ENCODE measurements at regions not wholly inside any gene's neighbourhood (a gene's known extent, or its start where the extent isn't known, plus 50 kb on each side); places are given as distances from the start of the nearest gene placed in this dataset.
A peak's percentile ranks its signal among the peaks of the same experiment; 100 is the strongest.

DNA sequence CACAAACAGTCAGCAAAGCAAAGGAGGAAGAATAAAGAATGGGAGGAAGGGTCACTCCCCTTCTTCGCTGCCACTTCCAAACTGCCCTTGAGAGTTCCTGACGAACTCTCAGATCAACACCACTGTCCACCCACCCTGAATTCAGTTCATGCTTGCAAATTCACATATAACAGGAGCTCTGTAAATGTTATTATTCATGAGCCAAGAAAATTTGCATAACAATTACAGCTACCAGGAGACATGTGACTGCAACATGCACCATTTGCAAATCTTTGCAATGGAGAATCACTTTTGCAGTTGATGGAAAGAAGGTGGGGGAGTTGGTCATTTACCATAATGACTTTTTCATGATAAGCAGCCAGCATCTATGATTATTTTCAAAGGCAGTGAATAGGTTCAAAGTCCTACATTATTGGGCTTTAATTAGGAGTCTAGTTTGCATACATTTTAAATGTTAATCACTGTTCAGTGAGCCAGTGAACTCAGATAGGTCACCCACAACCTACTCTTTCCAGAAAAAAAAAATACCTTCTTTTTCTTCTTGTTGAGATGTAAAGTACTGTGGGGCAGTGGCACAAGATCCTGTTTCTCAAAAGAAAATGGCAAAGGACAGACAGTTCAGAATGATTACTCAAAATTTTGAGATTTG is 149.7 kb downstream of the CAAP1 start:
- no peak for DNase-seq (ENCODE audit: low read depth in 2 of 2)

- DNase-seq (ENCODE audit: low read depth in 2 of 2) = no peak
Observed at GRCh38 chr9:26735160-26735559, 157.4 kb downstream of the CAAP1 start.

GRCh38 chr9:26729187-26729586 is 163.4 kb downstream of the CAAP1 start:
- no peak for DNase-seq (ENCODE audit: low read depth in 2 of 2)

DNA sequence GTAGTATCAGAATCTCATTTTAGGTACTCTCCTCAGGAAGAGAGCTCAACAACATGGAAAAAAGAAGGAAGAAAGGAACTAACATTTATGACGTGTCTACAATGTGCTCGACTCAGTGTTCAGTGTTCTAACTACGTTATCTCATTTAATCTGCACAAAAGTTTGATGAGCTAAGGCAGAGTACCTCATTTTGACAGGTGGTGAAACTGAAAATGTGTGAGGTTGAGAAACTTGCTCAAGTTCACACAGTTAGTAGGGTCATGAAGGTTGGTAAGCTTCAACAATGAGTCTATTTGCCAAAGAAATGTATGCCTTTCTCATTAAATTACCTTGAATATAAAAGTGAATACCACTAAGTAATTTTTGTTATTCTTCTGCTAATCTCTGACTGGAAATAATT is 165.1 kb downstream of the CAAP1 start:
- DNase-seq (ENCODE audit: low read depth in 2 of 2) = peak in 1 of 2 donors; percentile 2

DNA sequence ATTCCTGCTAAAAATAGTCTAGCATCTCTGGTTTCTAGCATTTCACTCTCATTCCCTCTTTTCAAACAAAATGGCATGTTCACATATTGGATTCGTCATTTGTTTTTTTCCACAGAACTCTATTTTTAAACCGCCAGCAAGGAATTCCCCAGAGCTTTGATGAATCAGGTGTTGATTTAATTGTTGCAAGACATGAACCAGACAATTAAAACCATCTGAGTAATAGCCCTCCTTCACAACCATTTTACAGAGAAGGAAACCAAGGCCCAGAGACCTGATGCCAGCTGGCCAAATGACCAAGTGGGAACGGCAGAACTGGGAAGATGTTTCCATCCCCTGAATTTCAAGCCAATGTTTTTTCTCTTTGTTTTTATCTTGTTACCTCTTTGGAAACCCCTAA is 167.0 kb downstream of the CAAP1 start:
- DNase-seq (ENCODE audit: low read depth in 2 of 2) = peak in 1 of 2 donors; percentile 30

- DNase-seq (ENCODE audit: low read depth in 2 of 2) = peak in 1 of 2 donors; percentile 5
Observed at GRCh38 chr9:26723486-26723885, 169.1 kb downstream of the CAAP1 start.

GRCh38 chr9:26722755-26723154 is 169.8 kb downstream of the CAAP1 start:
- no peak for DNase-seq (ENCODE audit: low read depth in 2 of 2)

DNA sequence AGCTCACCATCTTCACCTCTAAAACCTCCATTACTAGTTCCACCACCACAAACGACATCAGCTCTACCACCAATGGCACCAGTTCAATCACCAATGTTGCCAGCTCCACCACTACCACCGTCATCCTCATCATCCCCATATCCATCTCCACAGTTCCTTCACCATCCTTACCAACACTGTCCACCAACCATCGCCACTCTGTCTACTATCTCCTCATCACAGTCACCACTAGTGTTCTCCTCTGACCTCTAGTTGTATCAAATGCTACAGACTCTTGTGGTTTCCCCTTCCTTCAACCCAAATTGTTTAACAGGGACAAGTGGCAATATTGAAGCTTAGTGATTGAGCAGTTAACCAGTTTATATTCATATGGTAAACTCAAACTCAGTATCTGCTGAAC is 182.6 kb downstream of the CAAP1 start:
- no peak for DNase-seq (ENCODE audit: low read depth in 2 of 2)

- DNase-seq (ENCODE audit: low read depth in 2 of 2) = peak in 1 of 2 donors; percentile 5
Observed at GRCh38 chr9:26706223-26706622, 186.4 kb downstream of the CAAP1 start.

DNA sequence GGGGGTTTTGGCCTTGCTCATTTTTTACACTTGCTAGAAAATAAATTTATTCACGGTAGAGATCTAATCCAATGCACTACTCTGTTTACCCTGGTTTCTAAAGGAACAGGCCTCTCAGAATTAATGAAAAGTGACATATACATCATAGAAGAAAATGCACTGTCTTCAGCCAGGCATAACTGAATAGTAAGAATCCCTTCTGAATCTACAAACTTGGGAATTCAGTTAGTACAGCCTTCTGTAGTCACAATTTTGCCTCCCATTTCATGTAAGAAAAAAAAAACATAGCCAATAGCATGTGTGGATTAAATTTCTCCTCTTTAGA is 197.3 kb downstream of the CAAP1 start:
- DNase-seq (ENCODE audit: low read depth in 2 of 2) = no peak

- no peak for DNase-seq (ENCODE audit: low read depth in 2 of 2)
Observed at GRCh38 chr9:26694381-26695297, 198.0 kb downstream of the CAAP1 start.

DNA sequence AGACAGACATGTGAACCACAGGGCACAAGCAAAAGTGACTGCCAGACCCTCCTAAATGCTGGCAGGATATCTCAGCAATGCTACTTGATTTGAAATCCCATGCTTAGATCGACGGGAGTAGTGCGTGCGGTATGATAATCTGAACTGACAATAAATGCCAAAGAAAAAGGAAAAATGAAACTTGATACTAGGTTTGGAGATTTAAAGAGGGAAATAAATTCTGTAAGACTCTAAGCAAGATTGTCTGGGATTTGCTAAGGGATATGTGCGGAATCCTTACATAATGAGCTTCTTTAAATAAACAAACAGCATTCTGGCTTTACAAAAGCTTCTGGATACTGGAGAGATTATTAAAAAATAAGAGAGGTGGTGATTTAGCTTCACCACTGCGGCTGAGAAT is 203.6 kb downstream of the CAAP1 start:
- no peak for DNase-seq (ENCODE audit: low read depth in 2 of 2)

DNA sequence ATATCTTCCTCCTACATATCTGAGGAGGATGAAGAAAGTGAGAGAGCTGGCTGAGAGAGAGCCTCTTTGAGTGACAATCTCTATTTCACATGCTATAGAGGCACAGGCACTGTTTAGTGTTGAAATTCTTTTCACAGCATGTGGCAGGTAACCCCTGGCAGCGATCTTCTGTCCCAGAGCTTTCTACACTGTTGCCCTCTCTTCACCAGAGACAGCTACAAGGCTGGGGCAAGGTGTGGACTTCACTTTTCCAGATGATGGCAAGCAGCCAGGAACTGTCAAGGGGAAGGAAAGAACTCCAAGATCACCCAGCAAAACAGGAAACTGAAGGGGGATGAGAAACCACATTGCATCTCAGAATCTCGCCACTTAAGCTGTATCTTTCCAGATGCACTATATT is 205.2 kb downstream of the CAAP1 start:
- peak in 1 of 2 donors; percentile 31 for DNase-seq (ENCODE audit: low read depth in 2 of 2)

DNA sequence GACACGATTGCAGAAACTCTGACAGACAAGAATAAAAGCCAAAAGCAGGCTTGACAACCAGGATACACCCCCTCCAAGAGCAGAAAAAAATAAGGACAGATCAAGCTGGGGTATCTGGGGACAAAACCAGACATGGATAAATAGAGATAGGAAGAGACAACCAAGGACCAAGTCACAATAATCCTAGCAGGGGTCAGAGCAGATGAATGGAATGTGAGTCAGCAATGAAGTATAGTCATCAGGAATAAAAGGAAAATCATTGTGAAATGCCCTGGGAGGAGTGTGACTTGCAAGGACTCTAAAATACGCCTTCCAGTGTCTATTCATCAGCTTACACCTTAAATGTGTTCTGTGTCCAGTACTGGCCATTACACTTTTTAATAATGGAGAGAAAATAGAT is 206.8 kb downstream of the CAAP1 start:
- DNase-seq (ENCODE audit: low read depth in 2 of 2) = peak in 1 of 2 donors; percentile 1

- no peak for DNase-seq (ENCODE audit: low read depth in 2 of 2)
Observed at GRCh38 chr9:26684029-26684428, 208.6 kb downstream of the CAAP1 start.

- DNase-seq (ENCODE audit: low read depth in 2 of 2) = no peak
Observed at GRCh38 chr9:26682796-26683496, 209.7 kb downstream of the CAAP1 start.

GRCh38 chr9:26682041-26682440 is 210.6 kb downstream of the CAAP1 start:
- no peak for DNase-seq (ENCODE audit: low read depth in 2 of 2)

DNA sequence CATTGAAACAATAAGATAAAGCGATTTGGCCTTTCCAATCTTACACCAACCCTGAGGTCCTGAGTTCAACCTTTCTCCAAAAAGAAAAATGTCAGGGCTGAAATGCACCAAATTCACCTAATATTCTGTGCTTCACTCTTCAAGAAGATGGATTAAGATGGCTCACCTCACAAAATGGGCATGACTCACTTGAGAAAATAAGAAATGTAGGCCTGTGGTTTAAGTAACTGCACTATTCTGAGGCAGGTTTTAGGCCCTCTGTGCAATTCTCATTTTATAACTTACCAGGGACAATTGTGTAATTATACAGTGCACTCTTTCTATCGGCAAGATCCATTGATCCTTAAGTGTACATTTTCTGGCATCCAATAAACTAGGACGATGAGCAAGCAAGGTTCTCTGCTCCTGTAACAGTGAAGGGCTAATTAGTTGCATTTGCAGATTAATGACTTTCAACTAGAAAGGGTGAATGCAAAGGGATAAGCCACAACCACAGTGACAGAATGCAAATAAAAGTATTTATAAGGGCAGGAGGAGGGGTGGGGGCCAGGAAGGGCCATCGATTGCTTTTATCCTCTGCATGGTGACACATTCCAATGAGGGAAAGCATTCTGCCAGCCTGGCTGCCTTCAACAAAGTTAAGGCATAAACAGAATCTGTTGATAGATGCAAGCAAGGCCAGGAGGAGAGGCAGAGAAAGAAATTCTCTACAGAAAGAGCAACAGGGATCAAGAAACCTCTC is 214.5 kb downstream of the CAAP1 start:
- DNase-seq (ENCODE audit: low read depth in 2 of 2) = no peak

DNA sequence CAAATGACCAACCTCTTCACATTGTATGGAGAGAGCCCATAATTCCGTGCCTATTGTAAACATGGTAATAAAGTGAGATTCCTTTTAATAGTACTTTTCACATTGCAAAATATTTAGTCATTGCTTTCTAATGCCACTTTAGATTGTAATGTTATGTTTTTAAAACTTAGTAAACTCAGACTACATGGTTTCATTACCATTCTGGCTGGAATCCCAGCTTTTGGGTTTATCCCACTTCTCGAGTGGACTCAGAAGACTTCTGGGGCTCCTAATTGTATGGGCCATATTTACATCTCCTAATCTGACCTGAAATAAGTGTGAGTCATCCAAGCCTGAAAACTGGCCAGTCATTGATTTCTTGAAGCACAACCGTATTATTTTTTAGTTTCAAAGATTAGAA is 217.6 kb downstream of the CAAP1 start:
- DNase-seq (ENCODE audit: low read depth in 2 of 2) = no peak

DNA sequence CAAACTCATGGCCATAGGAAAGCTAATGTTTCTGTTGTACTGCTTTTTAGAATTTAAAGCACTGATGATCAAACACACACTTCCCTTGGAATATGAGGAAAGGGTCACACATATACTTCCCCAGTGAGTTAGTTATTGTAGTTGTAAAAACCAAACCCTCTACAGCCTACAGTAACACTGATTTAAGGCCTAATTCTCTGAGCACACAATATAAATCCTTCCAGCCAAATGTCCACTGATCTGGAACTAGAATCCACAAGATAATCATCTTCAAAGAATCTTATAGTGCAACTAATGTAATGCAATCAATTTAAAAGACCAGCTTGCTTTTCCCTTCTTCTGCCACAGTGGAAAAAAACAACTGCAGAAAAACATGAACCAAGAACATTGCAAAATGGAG is 219.3 kb downstream of the CAAP1 start:
- DNase-seq (ENCODE audit: low read depth in 2 of 2) = no peak
